ENCODE measurements at regions not wholly inside any gene's neighbourhood (a gene's known extent, or its start where the extent isn't known, plus 50 kb on each side); places are given as distances from the start of the nearest gene placed in this dataset.

DNA sequence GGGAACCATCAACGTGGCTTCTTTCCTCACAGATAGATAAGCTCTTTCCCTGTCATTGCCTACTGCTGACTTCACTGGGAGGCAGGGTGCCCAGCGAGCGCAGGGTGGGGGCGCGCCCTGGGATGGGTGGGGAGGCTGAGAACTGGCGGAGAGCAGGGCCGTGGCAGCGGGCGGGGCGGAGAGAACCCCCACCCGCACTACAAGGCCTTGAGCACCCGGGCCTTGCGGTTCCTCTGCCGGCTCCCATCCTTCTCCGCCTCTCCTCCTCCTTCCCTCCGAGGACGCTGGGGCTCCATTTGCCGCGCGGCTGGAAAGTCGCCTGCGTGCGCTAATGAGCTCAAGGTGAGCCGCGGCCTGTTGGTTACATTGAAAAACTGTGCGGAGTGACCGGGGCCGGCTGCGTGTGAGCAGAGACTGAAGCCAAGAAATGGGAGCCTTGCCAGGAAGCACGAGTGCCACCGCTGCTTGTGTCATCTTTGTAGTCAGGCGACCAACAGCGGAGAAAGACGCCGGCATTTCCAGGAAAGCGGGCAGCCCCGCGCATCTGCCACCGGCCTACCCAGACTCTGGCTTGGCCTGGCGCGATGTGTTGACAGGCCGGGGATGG is 963.5 kb upstream of the SLC35B3 start:
- Histone ChIP-seq H3K27me3 (ENCODE audit: insufficient read depth, low read length) (no peaks in the 10 kb centered on the region), H4K20me1 (ENCODE audit: control insufficient read depth, insufficient read depth, insufficient read length) (no peaks in the 10 kb centered on the region), H3T11ph (ENCODE audit: low read length) (no peak overlapping the region), H3K4me2 (ENCODE audit: insufficient read depth, insufficient read length, low read length) (no peak overlapping the region), H3K79me1 (ENCODE audit: insufficient read depth, low read depth, low read length, poor library complexity, severe bottlenecking) (no peaks in the 10 kb centered on the region), H3K27ac (ENCODE audit: insufficient read length, low read depth, low read length) (no peak overlapping the region), H3K9ac (ENCODE audit: extremely low read depth, insufficient read length, low read length) (no peak overlapping the region), H2AK5ac (ENCODE audit: insufficient read length, low read length) (no peak overlapping the region), H4K91ac (ENCODE audit: insufficient read length, low read depth, low read length) (no peak overlapping the region), H3K4me1 (ENCODE audit: insufficient read depth, low read length) (no peaks in the 10 kb centered on the region), H3K79me2 (ENCODE audit: insufficient read depth, low read length) (no peaks in the 10 kb centered on the region), H4K8ac (replicated peaks; ENCODE audit: insufficient read length, low read depth, low read length) (no peak overlapping the region), H3K23me2 (ENCODE audit: insufficient read length, low read depth, low read length, poor library complexity, severe bottlenecking) (no peaks in the 10 kb centered on the region), H2AFZ (ENCODE audit: low read length) (no peak overlapping the region), H3K9me3 (ENCODE audit: control insufficient read depth, low read depth, low read length) (no peaks in the 10 kb centered on the region), H3K56ac (ENCODE audit: insufficient read length, low read depth, low read length) (no peak overlapping the region), H2BK15ac (ENCODE audit: low read depth, low read length) (no peak overlapping the region), H2BK12ac (ENCODE audit: insufficient read length, low read depth, low read length) (no peak overlapping the region), H3K14ac (ENCODE audit: insufficient read depth, low read length) (no peak overlapping the region), H3K18ac (ENCODE audit: insufficient read length, low read depth, low read length) (no peak overlapping the region), H3K4ac (ENCODE audit: low read depth, low read length) (no peak overlapping the region), H2BK120ac (ENCODE audit: low read depth, low read length, poor library complexity, severe bottlenecking) (no peak overlapping the region), H2BK5ac (ENCODE audit: insufficient read length, low read length) (no peak overlapping the region), H3K23ac (ENCODE audit: insufficient read length, low read depth, low read length) (no peak overlapping the region), H4K5ac (ENCODE audit: insufficient read length, low read depth, low read length) (no peak overlapping the region), H2BK20ac (ENCODE audit: low read depth, low read length, poor library complexity, severe bottlenecking) (no peak overlapping the region)
- no peak for DNase-seq
- Mint-ChIP-seq H3K4me3 (no peak overlapping the region), H3K36me3 (ENCODE audit: insufficient read depth in 1 of 3, low read depth in 3 of 3) (no peaks in the 10 kb centered on the region), H3K4me1 (no peaks in the 10 kb centered on the region), H3K27me3 (ENCODE audit: low read depth) (peaks cover 5% of the 10 kb centered on the region), H3K27ac (no peak overlapping the region), H3K9me3 (no peaks in the 10 kb centered on the region; a peak in 1 of 5 replicates)
- WGBS (ENCODE audit: extremely low coverage, insufficient read length, low lambda C conversion rate) = no CpG with 5 or more reads among the region's 42 CpGs
- TF ChIP-seq, protein P1, sequence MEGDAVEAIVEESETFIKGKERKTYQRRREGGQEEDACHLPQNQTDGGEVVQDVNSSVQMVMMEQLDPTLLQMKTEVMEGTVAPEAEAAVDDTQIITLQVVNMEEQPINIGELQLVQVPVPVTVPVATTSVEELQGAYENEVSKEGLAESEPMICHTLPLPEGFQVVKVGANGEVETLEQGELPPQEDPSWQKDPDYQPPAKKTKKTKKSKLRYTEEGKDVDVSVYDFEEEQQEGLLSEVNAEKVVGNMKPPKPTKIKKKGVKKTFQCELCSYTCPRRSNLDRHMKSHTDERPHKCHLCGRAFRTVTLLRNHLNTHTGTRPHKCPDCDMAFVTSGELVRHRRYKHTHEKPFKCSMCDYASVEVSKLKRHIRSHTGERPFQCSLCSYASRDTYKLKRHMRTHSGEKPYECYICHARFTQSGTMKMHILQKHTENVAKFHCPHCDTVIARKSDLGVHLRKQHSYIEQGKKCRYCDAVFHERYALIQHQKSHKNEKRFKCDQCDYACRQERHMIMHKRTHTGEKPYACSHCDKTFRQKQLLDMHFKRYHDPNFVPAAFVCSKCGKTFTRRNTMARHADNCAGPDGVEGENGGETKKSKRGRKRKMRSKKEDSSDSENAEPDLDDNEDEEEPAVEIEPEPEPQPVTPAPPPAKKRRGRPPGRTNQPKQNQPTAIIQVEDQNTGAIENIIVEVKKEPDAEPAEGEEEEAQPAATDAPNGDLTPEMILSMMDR (conservative IDR thresholded peaks at IDR 0.05) = no peak

Measured in H9 (cell line).